ENCODE measurements at regions not wholly inside any gene's neighbourhood (a gene's known extent, or its start where the extent isn't known, plus 50 kb on each side); places are given as distances from the start of the nearest gene placed in this dataset.

- TF ChIP-seq POLR2AphosphoS5 (IDR thresholded peaks at IDR 0.05; ENCODE audit: low read depth, low read length) (no peak), REST (IDR thresholded peaks at IDR 0.05; ENCODE audit: insufficient read depth in 1 of 2, low read depth in 2 of 2, low read length in 2 of 2) (no peak), SIN3A (IDR thresholded peaks at IDR 0.05; ENCODE audit: borderline replicate concordance, insufficient read depth, low read length) (no peak), FOXP2 (optimal IDR thresholded peaks at IDR 0.05; ENCODE audit: borderline replicate concordance, extremely low read depth, extremely low read length, insufficient read depth) (no peak), TAF1 (IDR thresholded peaks at IDR 0.05; ENCODE audit: borderline replicate concordance, insufficient read depth, low read length) (no peak)
These were observed 362.1 kb upstream of the NR5A2 start for GRCh38 chr1:199665371-199665770.

- TF ChIP-seq SIN3A (IDR thresholded peaks at IDR 0.05; ENCODE audit: borderline replicate concordance, insufficient read depth, low read length) (no peak), TAF1 (IDR thresholded peaks at IDR 0.05; ENCODE audit: borderline replicate concordance, insufficient read depth, low read length) (no peak), REST (IDR thresholded peaks at IDR 0.05; ENCODE audit: insufficient read depth in 1 of 2, low read depth in 2 of 2, low read length in 2 of 2) (no peak), POLR2AphosphoS5 (IDR thresholded peaks at IDR 0.05; ENCODE audit: low read depth, low read length) (no peak), FOXP2 (optimal IDR thresholded peaks at IDR 0.05; ENCODE audit: borderline replicate concordance, extremely low read depth, extremely low read length, insufficient read depth) (no peak)
These were observed 360.4 kb upstream of the NR5A2 start for GRCh38 chr1:199667089-199667488.

GRCh38 chr1:199669916-199670315 is 357.6 kb upstream of the NR5A2 start:
- no peak for TF ChIP-seq FOXP2 (optimal IDR thresholded peaks at IDR 0.05; ENCODE audit: borderline replicate concordance, extremely low read depth, extremely low read length, insufficient read depth)
- TF ChIP-seq SIN3A (IDR thresholded peaks at IDR 0.05; ENCODE audit: borderline replicate concordance, insufficient read depth, low read length), result no peak
- no peak for TF ChIP-seq TAF1 (IDR thresholded peaks at IDR 0.05; ENCODE audit: borderline replicate concordance, insufficient read depth, low read length)
- no peak for TF ChIP-seq POLR2AphosphoS5 (IDR thresholded peaks at IDR 0.05; ENCODE audit: low read depth, low read length)
- TF ChIP-seq REST (IDR thresholded peaks at IDR 0.05; ENCODE audit: insufficient read depth in 1 of 2, low read depth in 2 of 2, low read length in 2 of 2), result no peak

GRCh38 chr1:199671684-199672083 is 355.8 kb upstream of the NR5A2 start:
- TF ChIP-seq FOXP2 (optimal IDR thresholded peaks at IDR 0.05; ENCODE audit: borderline replicate concordance, extremely low read depth, extremely low read length, insufficient read depth) (no peak), TAF1 (IDR thresholded peaks at IDR 0.05; ENCODE audit: borderline replicate concordance, insufficient read depth, low read length) (no peak), POLR2AphosphoS5 (IDR thresholded peaks at IDR 0.05; ENCODE audit: low read depth, low read length) (no peak), REST (IDR thresholded peaks at IDR 0.05; ENCODE audit: insufficient read depth in 1 of 2, low read depth in 2 of 2, low read length in 2 of 2) (no peak), SIN3A (IDR thresholded peaks at IDR 0.05; ENCODE audit: borderline replicate concordance, insufficient read depth, low read length) (no peak)

- no peak for TF ChIP-seq POLR2AphosphoS5 (IDR thresholded peaks at IDR 0.05; ENCODE audit: low read depth, low read length)
- no peak for TF ChIP-seq FOXP2 (optimal IDR thresholded peaks at IDR 0.05; ENCODE audit: borderline replicate concordance, extremely low read depth, extremely low read length, insufficient read depth)
- no peak for TF ChIP-seq REST (IDR thresholded peaks at IDR 0.05; ENCODE audit: insufficient read depth in 1 of 2, low read depth in 2 of 2, low read length in 2 of 2)
- TF ChIP-seq SIN3A (IDR thresholded peaks at IDR 0.05; ENCODE audit: borderline replicate concordance, insufficient read depth, low read length), result no peak
- no peak for TF ChIP-seq TAF1 (IDR thresholded peaks at IDR 0.05; ENCODE audit: borderline replicate concordance, insufficient read depth, low read length)
These were observed 351.6 kb upstream of the NR5A2 start for GRCh38 chr1:199675937-199676336.

Data from PFSK-1 (cell line).